Endothelial cell of umbilical vein (primary cell): ENCODE measurements at regions not wholly inside any gene's neighbourhood (a gene's known extent, or its start where the extent isn't known, plus 50 kb on each side); places are given as distances from the start of the nearest gene placed in this dataset.

Source experiments
- BruUV-seq: library from RNA; stranded (reverse); fragments of 400-500 nt; replicated peaks from 2 replicates; lab custom pipeline; 2021; lab: Mats Ljungman, UMichigan
- CTCF ChIA-PET: fragments of 300-600, 350-600 bp; sonication (Branson Sonifier 250); formaldehyde crosslinking; loops from one replicate; lab custom pipeline; 2021; ENCODE audit warnings: antibody characterized with exemption, inconsistent platforms; lab: Charles Lee
- POLR2A ChIA-PET: fragments of 300-600, 350-600 bp; sonication (Branson Sonifier 250); formaldehyde crosslinking; loops from one replicate; lab custom pipeline; 2021; ENCODE audit warnings: antibody characterized with exemption, inconsistent platforms; lab: Charles Lee
- DNase-seq: peaks from one replicate; pipeline ENCODE4 v3.0.0-alpha.2; 2011; ENCODE audit warnings: low read depth, low spot score
- FAIRE-seq: peaks from 2 replicates; lab custom pipeline; 2011; peaks lifted over from hg19 to GRCh38; lab: Jason Lieb, UNC
- H2AFZ ChIP-seq: 2 replicates; pipeline ENCODE4 v1.6.0; 2012; ENCODE audit warnings: low read depth, low read length, control low read depth, inconsistent platforms
- H3K27ac ChIP-seq: 2 replicates; pipeline ENCODE4 v1.5.1; 2011; ENCODE audit warnings: low read depth, mild to moderate bottlenecking, control low read depth, low read length, moderate library complexity; ENCODE audit not compliant: insufficient read depth
- H3K27me3 ChIP-seq, 2 experiments: 2 replicates each; pipeline versions ENCODE4 v1.6.0 to v1.6.1; 2011; ENCODE audit warnings: low read length in 2 of 2, mixed read lengths in 1 of 2; ENCODE audit not compliant: control insufficient read depth in 2 of 2, insufficient read depth in 2 of 2
- H3K36me3 ChIP-seq, 2 experiments: 2 replicates in 1 of 2; 3 replicates in 1 of 2; pipeline ENCODE4 v1.5.1; 2011; ENCODE audit warnings: low read length in 2 of 2, mild to moderate bottlenecking in 1 of 2, moderate library complexity in 1 of 2; ENCODE audit not compliant: control insufficient read depth in 2 of 2, insufficient read depth in 2 of 2; ENCODE audit errors: extremely low read depth in 1 of 2
- H3K4me1 ChIP-seq: 3 replicates; pipeline ENCODE4 v1.5.1; 2011; ENCODE audit warnings: mild to moderate bottlenecking, low read length; ENCODE audit not compliant: control insufficient read depth, insufficient read depth; ENCODE audit errors: extremely low read depth
- H3K4me2 ChIP-seq: 2 replicates; pipeline ENCODE4 v1.6.1; 2011; ENCODE audit warnings: low read length, control low read depth, mixed read lengths; ENCODE audit not compliant: insufficient read depth
- H3K4me3 ChIP-seq, 3 experiments: fragments of 200-600 bp in 1 of 3; sonication (generic), shearing (Covaris generic) in 1 of 3; replicated peaks in 1 of 3; 2 replicates each; pipeline ENCODE4 v1.5.1; 2011 to 2016; ENCODE audit warnings: control low read depth in 3 of 3, low read length in 3 of 3, mild to moderate bottlenecking in 2 of 3, inconsistent platforms in 1 of 3, low read depth in 1 of 3, moderate library complexity in 1 of 3; ENCODE audit not compliant: insufficient read depth in 1 of 3
- H3K79me2 ChIP-seq: 2 replicates; pipeline ENCODE4 v1.6.0; 2012; ENCODE audit warnings: low read length, inconsistent platforms; ENCODE audit not compliant: control insufficient read depth, insufficient read depth
- H3K9ac ChIP-seq: replicated peaks from 2 replicates; pipeline ENCODE3; 2011; ENCODE audit warnings: low read length, control low read depth; ENCODE audit not compliant: insufficient read depth; ENCODE audit errors: extremely low read depth
- H3K9me1 ChIP-seq: replicated peaks from 3 replicates; pipeline ENCODE4 v1.6.0; 2011; ENCODE audit warnings: mild to moderate bottlenecking, low read length; ENCODE audit not compliant: control insufficient read depth, insufficient read depth; ENCODE audit errors: extremely low read depth
- H3K9me3 ChIP-seq: replicated peaks from 2 replicates; pipeline ENCODE4 v1.5.1; 2012; ENCODE audit warnings: low read length, inconsistent platforms; ENCODE audit not compliant: control insufficient read depth, insufficient read depth
- H4K20me1 ChIP-seq: replicated peaks from 2 replicates; pipeline ENCODE3; 2011; ENCODE audit warnings: mild to moderate bottlenecking, low read length; ENCODE audit not compliant: control insufficient read depth, insufficient read depth; ENCODE audit errors: extremely low read depth
- EZH2 ChIP-seq: IDR thresholded peaks from 2 replicates; pipeline ENCODE4 v1.6.1; 2012; ENCODE audit warnings: borderline replicate concordance, low read depth, mild to moderate bottlenecking, moderate library complexity, low read length, inconsistent platforms; ENCODE audit not compliant: severe bottlenecking
- FOS ChIP-seq: IDR thresholded peaks from 2 replicates; pipeline ENCODE4 v1.6.1; 2011; ENCODE audit warnings: mild to moderate bottlenecking, low read length, moderate library complexity, borderline replicate concordance; ENCODE audit not compliant: insufficient read depth
- GATA2 ChIP-seq: IDR thresholded peaks from 2 replicates; pipeline ENCODE4 v1.7.0; 2011; ENCODE audit warnings: low read depth, mild to moderate bottlenecking, moderate library complexity, mixed read lengths, low read length; ENCODE audit not compliant: insufficient read length, insufficient read depth
- JUN ChIP-seq: IDR thresholded peaks from 2 replicates; pipeline ENCODE4 v1.6.1; 2011; ENCODE audit warnings: borderline replicate concordance, low read depth; ENCODE audit not compliant: insufficient read length, insufficient read depth
- MYC ChIP-seq: IDR thresholded peaks from one replicate; pipeline ENCODE4 v1.6.1; 2011; ENCODE audit warnings: mild to moderate bottlenecking, low read depth, low read length
- POLR2A ChIP-seq: IDR thresholded peaks from 2 replicates; pipeline ENCODE4 v1.6.1; 2012; ENCODE audit warnings: low read depth, mild to moderate bottlenecking, control low read depth, low read length
- POLR2AphosphoS5 ChIP-seq: IDR thresholded peaks from 2 replicates; pipeline ENCODE4 v1.6.1; 2012; ENCODE audit warnings: low read depth, mild to moderate bottlenecking, control low read depth, low read length, moderate library complexity; ENCODE audit not compliant: insufficient read depth
- dilution Hi-C: fragments of 300-500 bp; cut with MboI; formaldehyde crosslinking; loops from one replicate; pipeline ENCODE4 v1.15.0; 2019; ENCODE audit warnings: low sequenced_read_pairs; ENCODE audit not compliant: extremely low pct_ligation_motif_present
- intact Hi-C: fragments of 100-400 bp; cut with micrococcal nuclease; formaldehyde crosslinking; loops from one replicate; pipeline ENCODE4 v1.10.0; 2022
- TF ChIP-seq, protein P1 (sequence below), 2 donors: IDR thresholded peaks; 1 replicate in 1 of 2; 2 replicates in 1 of 2; pipeline ENCODE4 v1.5.1; 2011; ENCODE audit warnings: low read length in 2 of 2, mild to moderate bottlenecking in 2 of 2, moderate library complexity in 2 of 2, control low read depth in 1 of 2, inconsistent platforms in 1 of 2, low read depth in 1 of 2; ENCODE audit not compliant: insufficient read depth in 1 of 2; ENCODE audit errors: extremely low read depth in 1 of 2
- TF ChIP-seq, protein P2 (sequence below): IDR thresholded peaks from 2 replicates; pipeline ENCODE4 v1.6.1; 2011; ENCODE audit not compliant: insufficient read depth, insufficient read length

DNA sequence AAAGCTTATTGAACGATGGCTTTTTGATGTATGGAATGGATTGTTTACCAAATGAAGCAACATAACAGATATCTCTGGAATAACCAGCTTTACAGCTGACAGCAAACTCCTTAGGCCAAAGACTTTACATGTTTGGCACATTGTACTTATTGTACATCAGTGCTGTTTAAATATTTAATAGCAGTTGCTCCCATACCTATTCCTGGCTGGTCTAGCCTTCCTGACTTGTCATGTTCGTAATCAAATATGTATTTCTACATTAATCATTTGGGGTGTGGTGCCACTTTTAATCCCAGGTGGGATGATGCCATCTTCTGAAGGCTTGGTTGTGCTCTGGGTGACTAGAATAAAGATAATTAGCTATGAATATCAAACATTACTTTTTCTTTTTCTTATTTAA is 67.4 kb upstream of the FRY start:
- Histone ChIP-seq H4K20me1 (no peaks in the 10 kb centered on the region), H3K79me2 (no peaks in the 10 kb centered on the region), H2AFZ (no peak overlapping the region), H3K9ac (no peak overlapping the region), H3K9me3 (no peaks in the 10 kb centered on the region), H3K36me3 (no peaks in the 10 kb centered on the region), H3K4me1 (no peaks in the 10 kb centered on the region), H3K9me1 (no peaks in the 10 kb centered on the region), H3K4me3 (no peak overlapping the region), H3K4me2 (no peak overlapping the region), H3K27me3 (peaks cover 0 to 2% of the 10 kb centered on the region in 2 experiments), H3K27ac (no peak overlapping the region)
- intact Hi-C loops: no loop called here
- FAIRE-seq (no peak), DNase-seq (no peak)
- BruUV-seq: no TSS peak
- ChIA-PET CTCF (no interaction called here), POLR2A (no interaction called here)
- dilution Hi-C loops: no loop called here
- TF ChIP-seq JUN: no peak
- TF ChIP-seq POLR2A: no peak
- TF ChIP-seq, protein P1, sequence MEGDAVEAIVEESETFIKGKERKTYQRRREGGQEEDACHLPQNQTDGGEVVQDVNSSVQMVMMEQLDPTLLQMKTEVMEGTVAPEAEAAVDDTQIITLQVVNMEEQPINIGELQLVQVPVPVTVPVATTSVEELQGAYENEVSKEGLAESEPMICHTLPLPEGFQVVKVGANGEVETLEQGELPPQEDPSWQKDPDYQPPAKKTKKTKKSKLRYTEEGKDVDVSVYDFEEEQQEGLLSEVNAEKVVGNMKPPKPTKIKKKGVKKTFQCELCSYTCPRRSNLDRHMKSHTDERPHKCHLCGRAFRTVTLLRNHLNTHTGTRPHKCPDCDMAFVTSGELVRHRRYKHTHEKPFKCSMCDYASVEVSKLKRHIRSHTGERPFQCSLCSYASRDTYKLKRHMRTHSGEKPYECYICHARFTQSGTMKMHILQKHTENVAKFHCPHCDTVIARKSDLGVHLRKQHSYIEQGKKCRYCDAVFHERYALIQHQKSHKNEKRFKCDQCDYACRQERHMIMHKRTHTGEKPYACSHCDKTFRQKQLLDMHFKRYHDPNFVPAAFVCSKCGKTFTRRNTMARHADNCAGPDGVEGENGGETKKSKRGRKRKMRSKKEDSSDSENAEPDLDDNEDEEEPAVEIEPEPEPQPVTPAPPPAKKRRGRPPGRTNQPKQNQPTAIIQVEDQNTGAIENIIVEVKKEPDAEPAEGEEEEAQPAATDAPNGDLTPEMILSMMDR (IDR thresholded peaks at IDR 0.05; ENCODE audit: extremely low read depth in 1 of 2, insufficient read depth in 1 of 2, low read depth in 1 of 2, low read length in 2 of 2): no peak
- TF ChIP-seq POLR2AphosphoS5: no peak
- no peak for TF ChIP-seq EZH2
- TF ChIP-seq, protein P2, sequence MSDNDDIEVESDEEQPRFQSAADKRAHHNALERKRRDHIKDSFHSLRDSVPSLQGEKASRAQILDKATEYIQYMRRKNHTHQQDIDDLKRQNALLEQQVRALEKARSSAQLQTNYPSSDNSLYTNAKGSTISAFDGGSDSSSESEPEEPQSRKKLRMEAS: no peak
- TF ChIP-seq GATA2: no peak
- TF ChIP-seq MYC: no peak
- TF ChIP-seq FOS: no peak
